BJ (cell line): ENCODE measurements at regions not wholly inside any gene's neighbourhood (a gene's known extent, or its start where the extent isn't known, plus 50 kb on each side); places are given as distances from the start of the nearest gene placed in this dataset.

Experiments
- CTCF ChIA-PET: fragments of 350-600 bp; formaldehyde crosslinking; extraction: SDS; loops from one replicate; lab custom pipeline; 2021; ENCODE audit warnings: antibody characterized with exemption, inconsistent platforms; lab: Yijun Ruan, JAX
- POLR2A ChIA-PET: fragments of 300-600 bp; sonication (Branson Sonifier 250); formaldehyde crosslinking; extraction: SDS; loops from one replicate; lab custom pipeline; 2021; ENCODE audit warnings: antibody characterized with exemption; lab: Charles Lee
- DNase-seq: peaks from one replicate; pipeline ENCODE4 v3.0.0-alpha.2; 2011; ENCODE audit warnings: low read depth
- H3K27me3 ChIP-seq: 2 replicates; pipeline ENCODE4 v1.6.0; 2011; ENCODE audit warnings: low read length; ENCODE audit not compliant: control insufficient read depth, insufficient read depth
- H3K36me3 ChIP-seq: 2 replicates; pipeline ENCODE4 v1.5.1; 2011; ENCODE audit warnings: low read length; ENCODE audit not compliant: control insufficient read depth, insufficient read depth
- H3K4me3 ChIP-seq: 2 replicates; pipeline ENCODE4 v1.5.1; 2011; ENCODE audit warnings: low read depth, mild to moderate bottlenecking, control low read depth, low read length
- CTCF ChIP-seq: IDR thresholded peaks from 2 replicates; pipeline ENCODE4 v1.5.1; 2011; ENCODE audit warnings: low read depth, mild to moderate bottlenecking, control low read depth, inconsistent platforms, low read length, moderate library complexity; ENCODE audit not compliant: insufficient read depth

DNA sequence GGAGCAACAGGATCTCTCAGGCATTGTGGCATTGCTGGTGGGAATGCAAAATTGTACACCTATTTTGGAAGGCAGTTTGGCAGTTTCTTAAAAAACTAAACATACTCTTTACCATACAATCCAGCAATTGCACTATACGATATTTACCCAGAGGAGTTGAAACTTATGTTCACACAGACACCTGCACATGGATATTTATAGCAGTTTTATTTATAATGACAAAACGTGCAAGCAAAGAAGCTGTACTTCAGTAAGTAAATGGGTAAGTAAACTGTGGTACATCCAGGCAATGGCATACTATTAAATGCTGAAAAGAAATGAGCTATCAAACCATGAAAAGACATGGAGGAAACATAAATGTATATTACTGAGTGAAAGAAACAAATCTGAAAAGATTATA lies 71.6 kb upstream of the UBAC2 start:
- no peak overlapping the region for H3K4me3 ChIP-seq
- no peak for DNase-seq
- no peak for TF ChIP-seq CTCF
- ChIA-PET CTCF (interaction anchor here (0.5 to 0.6 kb wide), 2 partner anchors 19 to 42 kb away, joined by 3 read pairs; no protein-coding TSS in a partner anchor), POLR2A (no interaction called here)
- 0 out of 2 replicates have a peak, but pooled peaks cover 1% of the 10 kb centered on the region for H3K27me3 ChIP-seq
- H3K36me3 ChIP-seq = no peaks in the 10 kb centered on the region

- no peak for DNase-seq
- Histone ChIP-seq H3K4me3 (no peak overlapping the region), H3K27me3 (0 out of 2 replicates have a peak, but pooled peaks cover 1% of the 10 kb centered on the region), H3K36me3 (no peaks in the 10 kb centered on the region)
- POLR2A ChIA-PET = no interaction called here
- CTCF ChIA-PET = no interaction called here
- no peak for TF ChIP-seq CTCF
These were observed 70.7 kb upstream of the UBAC2 start for GRCh38 chr13:99129951-99130350.

DNA sequence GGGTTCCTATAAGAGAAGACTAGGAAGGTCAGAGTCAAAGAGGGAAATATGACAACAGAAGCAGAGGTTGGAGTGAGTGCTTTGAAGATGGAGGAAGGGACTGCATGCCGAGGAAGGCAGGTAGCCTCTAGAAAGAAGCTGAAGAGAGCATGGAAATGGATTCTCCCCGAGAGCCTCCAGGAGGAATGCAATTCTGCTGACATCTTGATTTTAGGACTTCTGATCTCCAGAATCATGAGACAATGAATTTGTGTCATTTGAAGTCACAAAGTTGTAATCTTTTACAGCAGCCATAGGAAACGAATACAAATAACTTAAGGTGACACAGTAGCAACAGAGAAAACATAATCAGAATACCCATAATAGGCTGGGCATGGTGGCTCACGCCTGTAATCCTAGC lies 69.2 kb upstream of the UBAC2 start:
- ChIA-PET POLR2A (no interaction called here), CTCF (no interaction called here)
- no peak for DNase-seq
- TF ChIP-seq CTCF = no peak
- Histone ChIP-seq H3K4me3 (no peak overlapping the region), H3K36me3 (no peaks in the 10 kb centered on the region), H3K27me3 (peaks cover 6% of the 10 kb centered on the region)

GRCh38 chr13:99132295-99132835 lies 68.3 kb upstream of the UBAC2 start:
- Histone ChIP-seq H3K4me3 (no peak overlapping the region), H3K36me3 (no peaks in the 10 kb centered on the region), H3K27me3 (peaks cover 9% of the 10 kb centered on the region)
- TF ChIP-seq CTCF = no peak
- DNase-seq = no peak
- POLR2A ChIA-PET = no interaction called here
- CTCF ChIA-PET = no interaction called here

- Histone ChIP-seq H3K36me3 (no peaks in the 10 kb centered on the region), H3K27me3 (peaks cover 9% of the 10 kb centered on the region), H3K4me3 (no peak overlapping the region)
- ChIA-PET CTCF (no interaction called here), POLR2A (no interaction called here)
- no peak for DNase-seq
- TF ChIP-seq CTCF = no peak
These were observed 67.4 kb upstream of the UBAC2 start for GRCh38 chr13:99133230-99133629.
